Neuronal stem cell (in vitro differentiated cells): ENCODE measurements at regions not wholly inside any gene's neighbourhood (a gene's known extent, or its start where the extent isn't known, plus 50 kb on each side); places are given as distances from the start of the nearest gene placed in this dataset.

Source experiments
- DNase-seq: peaks from one replicate; pipeline ENCODE4 v3.0.0-alpha.2; 2013; ENCODE audit warnings: low spot score
- H2AFZ ChIP-seq: one replicate; pipeline ENCODE4 v1.6.1; 2013; ENCODE audit warnings: mild to moderate bottlenecking, low read length, inconsistent platforms
- H2AK5ac ChIP-seq: 2 replicates; pipeline ENCODE4 v1.6.1; 2013; ENCODE audit warnings: low read depth, mild to moderate bottlenecking, inconsistent platforms, low read length, moderate library complexity, mixed read lengths
- H2BK120ac ChIP-seq: 2 replicates; pipeline ENCODE4 v1.6.1; 2013; ENCODE audit warnings: low read depth, mild to moderate bottlenecking, inconsistent platforms, low read length, moderate library complexity, mixed read lengths
- H2BK12ac ChIP-seq: one replicate; pipeline ENCODE4 v1.6.1; 2013; ENCODE audit warnings: low read length, inconsistent platforms
- H2BK15ac ChIP-seq: 2 replicates; pipeline ENCODE4 v1.6.1; 2013; ENCODE audit warnings: mild to moderate bottlenecking, low read length, inconsistent platforms, mixed read lengths
- H2BK5ac ChIP-seq: one replicate; pipeline ENCODE4 v1.6.1; 2013; ENCODE audit warnings: inconsistent platforms, mild to moderate bottlenecking, low read length, moderate library complexity
- H3K14ac ChIP-seq: one replicate; pipeline ENCODE4 v1.6.1; 2013; ENCODE audit warnings: low read length, inconsistent platforms
- H3K18ac ChIP-seq: 2 replicates; pipeline ENCODE4 v1.6.1; 2013; ENCODE audit warnings: low read length, inconsistent platforms
- H3K23ac ChIP-seq: 2 replicates; pipeline ENCODE4 v1.6.1; 2013; ENCODE audit warnings: low read depth, mild to moderate bottlenecking, mixed read lengths, low read length, inconsistent platforms; ENCODE audit not compliant: poor library complexity
- H3K27ac ChIP-seq: replicated peaks from 3 replicates; pipeline ENCODE4 v1.5.1; 2013; ENCODE audit warnings: low read length, inconsistent platforms
- H3K27me3 ChIP-seq, 3 experiments: 2 replicates each; pipeline ENCODE4 v1.6.1; 2013; ENCODE audit warnings: low read length in 3 of 3, mild to moderate bottlenecking in 2 of 3, inconsistent platforms in 1 of 3, low read depth in 1 of 3, mixed read lengths in 1 of 3, moderate library complexity in 1 of 3; ENCODE audit not compliant: control insufficient read depth in 3 of 3, insufficient read depth in 3 of 3
- H3K36me3 ChIP-seq, 2 donors: replicated peaks in 1 of 2; 2 replicates each; pipeline ENCODE4 v1.6.1; 2013; ENCODE audit warnings: low read length in 2 of 2; ENCODE audit not compliant: control insufficient read depth in 2 of 2, insufficient read depth in 2 of 2
- H3K4ac ChIP-seq: 2 replicates; pipeline ENCODE4 v1.6.1; 2013; ENCODE audit warnings: inconsistent platforms, mild to moderate bottlenecking, low read length, moderate library complexity
- H3K4me1 ChIP-seq, 2 donors: 1 replicate in 1 of 2; 2 replicates in 1 of 2; pipeline ENCODE4 v1.6.1; 2013; ENCODE audit warnings: low read length in 2 of 2, low read depth in 1 of 2; ENCODE audit not compliant: control insufficient read depth in 2 of 2, insufficient read depth in 1 of 2
- H3K4me2 ChIP-seq: one replicate; pipeline ENCODE4 v1.6.1; 2013; ENCODE audit warnings: mild to moderate bottlenecking, low read length, inconsistent platforms; ENCODE audit not compliant: insufficient read depth, poor library complexity, severe bottlenecking
- H3K4me3 ChIP-seq, 2 donors: 2 replicates each; pipeline ENCODE4 v1.5.1; 2013; ENCODE audit warnings: low read length in 2 of 2, mild to moderate bottlenecking in 2 of 2, inconsistent platforms in 1 of 2, moderate library complexity in 1 of 2
- H3K79me1 ChIP-seq: one replicate; pipeline ENCODE4 v1.6.1; 2013; ENCODE audit warnings: low read depth, mild to moderate bottlenecking, inconsistent platforms, low read length, moderate library complexity
- H3K9ac ChIP-seq: one replicate; pipeline ENCODE4 v1.6.1; 2013; ENCODE audit warnings: mild to moderate bottlenecking, low read depth, low read length, inconsistent platforms; ENCODE audit not compliant: poor library complexity
- H3K9me3 ChIP-seq, 2 donors: replicated peaks in 1 of 2; 2 replicates each; pipeline versions ENCODE3 to v1.6.1; 2013; ENCODE audit warnings: low read length in 2 of 2, mild to moderate bottlenecking in 2 of 2, inconsistent platforms in 1 of 2, low read depth in 1 of 2, mixed read lengths in 1 of 2, moderate library complexity in 1 of 2; ENCODE audit not compliant: control insufficient read depth in 2 of 2, insufficient read depth in 1 of 2
- H4K8ac ChIP-seq: one replicate; pipeline ENCODE4 v1.6.1; 2013; ENCODE audit warnings: low read depth, mild to moderate bottlenecking, inconsistent platforms, low read length, moderate library complexity
- H4K91ac ChIP-seq: one replicate; pipeline ENCODE4 v1.6.1; 2013; ENCODE audit warnings: low read length, low read depth, mild to moderate bottlenecking, inconsistent platforms; ENCODE audit not compliant: poor library complexity
- WGBS, 2 donors: extraction: QIAGEN DNeasy Blood & Tissue Kit; methylation state at CpG; one replicate each; pipeline ENCODE4 v1.1.7; 2013; ENCODE audit warnings: missing lambda C conversion rate in 2 of 2, mixed read lengths in 1 of 2; ENCODE audit not compliant: insufficient read length in 2 of 2, insufficient replicate concordance in 1 of 2; ENCODE audit errors: extremely low coverage in 2 of 2; 5-methylcytosine and 5-hydroxymethylcytosine counted together

- Histone ChIP-seq H2BK5ac (no peak overlapping the region), H3K4ac (no peak overlapping the region), H3K36me3 (no peaks in the 10 kb centered on the region), H3K9ac (no peak overlapping the region), H2BK12ac (no peak overlapping the region), H3K18ac (no peak overlapping the region), H3K9me3 (no peaks in the 10 kb centered on the region), H2AK5ac (no peak overlapping the region), H3K23ac (no peak overlapping the region), H3K79me1 (no peaks in the 10 kb centered on the region), H3K4me1 (peaks cover 0 to 2% of the 10 kb centered on the region in 2 donors), H4K91ac (no peak overlapping the region), H2BK120ac (no peak overlapping the region), H4K8ac (no peak overlapping the region), H3K27ac (no peak overlapping the region), H3K4me2 (no peak overlapping the region), H3K4me3 (no peak overlapping the region), H3K27me3 (no peaks in the 10 kb centered on the region), H3K14ac (no peak overlapping the region), H2BK15ac (no peak overlapping the region), H2AFZ (no peak overlapping the region)
- no peak for DNase-seq
- WGBS, 2 donors = no CpG with 5 or more reads among the region's 2 CpGs
Measured at GRCh38 chr2:223475901-223476300, 126.3 kb downstream of the SCG2 start.

- no peak overlapping the region for H2BK5ac ChIP-seq
- H3K36me3 ChIP-seq = no peaks in the 10 kb centered on the region
- no peak overlapping the region for H3K4me2 ChIP-seq
- H4K91ac ChIP-seq = no peak overlapping the region
- DNase-seq = no peak
- no peak overlapping the region for H3K14ac ChIP-seq
- H3K27ac ChIP-seq = no peak overlapping the region
- no peak overlapping the region for H3K9ac ChIP-seq
- H2BK15ac ChIP-seq = no peak overlapping the region
- H3K4me1 ChIP-seq = peaks cover 0 to 2% of the 10 kb centered on the region in 2 donors
- no peak overlapping the region for H3K4ac ChIP-seq
- WGBS, 2 donors = no CpG with 5 or more reads among the region's 1 CpG
- no peak overlapping the region for H2AK5ac ChIP-seq
- no peak overlapping the region for H3K4me3 ChIP-seq
- H2BK12ac ChIP-seq = no peak overlapping the region
- no peak overlapping the region for H2BK120ac ChIP-seq
- no peak overlapping the region for H4K8ac ChIP-seq
- H3K79me1 ChIP-seq = no peaks in the 10 kb centered on the region
- no peaks in the 10 kb centered on the region for H3K27me3 ChIP-seq
- H2AFZ ChIP-seq = no peak overlapping the region
- H3K9me3 ChIP-seq = no peaks in the 10 kb centered on the region
- H3K18ac ChIP-seq = no peak overlapping the region
- H3K23ac ChIP-seq = no peak overlapping the region
Measured at GRCh38 chr2:223477318-223477717, 124.8 kb downstream of the SCG2 start.

GRCh38 chr2:223481486-223481885 lies 120.7 kb downstream of the SCG2 start:
- Histone ChIP-seq H3K18ac (no peak overlapping the region), H2BK15ac (no peak overlapping the region), H3K4me1 (peaks cover 0 to 2% of the 10 kb centered on the region in 2 donors), H3K9ac (no peak overlapping the region), H3K79me1 (no peaks in the 10 kb centered on the region), H3K4me3 (no peak overlapping the region), H2BK12ac (no peak overlapping the region), H3K23ac (no peak overlapping the region), H2BK5ac (no peak overlapping the region), H4K8ac (no peak overlapping the region), H3K4ac (no peak overlapping the region), H2AFZ (no peak overlapping the region), H3K27ac (no peak overlapping the region), H2BK120ac (no peak overlapping the region), H3K14ac (no peak overlapping the region), H3K4me2 (no peak overlapping the region), H3K27me3 (no peaks in the 10 kb centered on the region), H2AK5ac (no peak overlapping the region), H4K91ac (no peak overlapping the region), H3K9me3 (no peaks in the 10 kb centered on the region), H3K36me3 (no peaks in the 10 kb centered on the region)
- DNase-seq = no peak
- no CpG with 5 or more reads among the region's 5 CpGs for WGBS, 2 donors

- no peak for DNase-seq
- H2BK5ac ChIP-seq = no peak overlapping the region
- H3K18ac ChIP-seq = no peak overlapping the region
- no peak overlapping the region for H2AK5ac ChIP-seq
- no peak overlapping the region for H3K23ac ChIP-seq
- H3K9me3 ChIP-seq = peaks cover 0 to 5% of the 10 kb centered on the region in 2 donors
- H3K4ac ChIP-seq = no peak overlapping the region
- no peaks in the 10 kb centered on the region for H3K4me1 ChIP-seq
- H3K4me2 ChIP-seq = no peak overlapping the region
- H3K27me3 ChIP-seq = no peaks in the 10 kb centered on the region
- H3K4me3 ChIP-seq = no peak overlapping the region
- H4K91ac ChIP-seq = no peak overlapping the region
- H3K79me1 ChIP-seq = no peaks in the 10 kb centered on the region
- H3K9ac ChIP-seq = no peak overlapping the region
- no peak overlapping the region for H2BK12ac ChIP-seq
- H2AFZ ChIP-seq = no peak overlapping the region
- no peak overlapping the region for H3K14ac ChIP-seq
- H2BK15ac ChIP-seq = no peak overlapping the region
- H2BK120ac ChIP-seq = no peak overlapping the region
- H4K8ac ChIP-seq = no peak overlapping the region
- H3K27ac ChIP-seq = no peak overlapping the region
- H3K36me3 ChIP-seq = no peaks in the 10 kb centered on the region
Measured at GRCh38 chr2:223486751-223487150, 115.4 kb downstream of the SCG2 start.
